ENCODE measurements at regions not wholly inside any gene's neighbourhood (a gene's known extent, or its start where the extent isn't known, plus 50 kb on each side); places are given as distances from the start of the nearest gene placed in this dataset.

DNA sequence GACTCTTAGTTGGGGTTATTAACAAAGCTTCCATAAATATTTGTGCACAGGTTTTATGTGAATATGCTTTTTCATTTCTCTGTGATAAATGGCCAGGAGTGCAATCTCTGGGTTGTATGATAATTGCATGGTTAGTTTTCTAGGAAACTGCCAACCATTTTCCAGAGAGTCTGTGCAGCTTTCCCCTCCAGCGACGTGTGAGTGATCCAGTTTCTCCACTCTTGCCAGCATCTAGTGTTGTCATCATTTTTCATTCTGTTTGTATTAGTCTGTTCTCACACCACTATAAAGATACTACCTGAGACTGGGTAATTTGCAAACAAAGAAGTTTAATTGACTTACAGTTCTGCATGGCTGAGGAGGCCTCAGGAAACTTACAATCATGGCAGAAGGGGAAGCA is 319.6 kb upstream of the SHH start:
- DNase-seq (ENCODE audit: low spot score) = no peak

GRCh38 chr7:156129522-156129921 is 317.3 kb upstream of the SHH start:
- TF ChIP-seq, protein P1, sequence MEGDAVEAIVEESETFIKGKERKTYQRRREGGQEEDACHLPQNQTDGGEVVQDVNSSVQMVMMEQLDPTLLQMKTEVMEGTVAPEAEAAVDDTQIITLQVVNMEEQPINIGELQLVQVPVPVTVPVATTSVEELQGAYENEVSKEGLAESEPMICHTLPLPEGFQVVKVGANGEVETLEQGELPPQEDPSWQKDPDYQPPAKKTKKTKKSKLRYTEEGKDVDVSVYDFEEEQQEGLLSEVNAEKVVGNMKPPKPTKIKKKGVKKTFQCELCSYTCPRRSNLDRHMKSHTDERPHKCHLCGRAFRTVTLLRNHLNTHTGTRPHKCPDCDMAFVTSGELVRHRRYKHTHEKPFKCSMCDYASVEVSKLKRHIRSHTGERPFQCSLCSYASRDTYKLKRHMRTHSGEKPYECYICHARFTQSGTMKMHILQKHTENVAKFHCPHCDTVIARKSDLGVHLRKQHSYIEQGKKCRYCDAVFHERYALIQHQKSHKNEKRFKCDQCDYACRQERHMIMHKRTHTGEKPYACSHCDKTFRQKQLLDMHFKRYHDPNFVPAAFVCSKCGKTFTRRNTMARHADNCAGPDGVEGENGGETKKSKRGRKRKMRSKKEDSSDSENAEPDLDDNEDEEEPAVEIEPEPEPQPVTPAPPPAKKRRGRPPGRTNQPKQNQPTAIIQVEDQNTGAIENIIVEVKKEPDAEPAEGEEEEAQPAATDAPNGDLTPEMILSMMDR (IDR thresholded peaks at IDR 0.05) = no peak
- Histone ChIP-seq H3K4me3 (no peak overlapping the region), H3K27ac (no peak overlapping the region)
- DNase-seq (ENCODE audit: low spot score) = no peak

More for the DNA sequence above, 319.6 kb upstream of the SHH start:
- H3K27ac ChIP-seq = no peak overlapping the region
- TF ChIP-seq, protein P1 (IDR thresholded peaks at IDR 0.05) = no peak
- H3K4me3 ChIP-seq = no peak overlapping the region

DNA sequence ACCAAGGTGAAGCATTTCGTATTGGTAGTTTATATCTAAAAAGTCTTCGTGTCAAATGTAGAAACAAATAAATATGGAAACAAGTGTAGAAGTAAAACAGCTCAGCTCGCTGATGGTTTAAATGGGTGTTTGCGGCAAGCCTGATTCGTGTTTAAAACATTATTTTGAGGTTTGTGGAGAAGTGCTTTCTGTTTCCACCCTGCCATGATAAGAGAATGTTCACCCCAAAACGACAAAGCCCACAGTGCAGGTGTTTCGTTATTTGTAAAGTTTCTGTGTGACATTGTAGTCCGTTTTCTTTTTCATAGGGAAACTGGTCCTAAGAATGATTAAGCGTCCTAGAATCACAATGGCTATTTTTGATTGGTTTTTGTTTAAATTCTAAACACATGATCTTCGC is 316.2 kb upstream of the SHH start:
- Histone ChIP-seq H3K4me3 (no peak overlapping the region), H3K27ac (no peak overlapping the region)
- DNase-seq (ENCODE audit: low spot score) = no peak
- TF ChIP-seq, protein P1 (IDR thresholded peaks at IDR 0.05) = no peak

DNA sequence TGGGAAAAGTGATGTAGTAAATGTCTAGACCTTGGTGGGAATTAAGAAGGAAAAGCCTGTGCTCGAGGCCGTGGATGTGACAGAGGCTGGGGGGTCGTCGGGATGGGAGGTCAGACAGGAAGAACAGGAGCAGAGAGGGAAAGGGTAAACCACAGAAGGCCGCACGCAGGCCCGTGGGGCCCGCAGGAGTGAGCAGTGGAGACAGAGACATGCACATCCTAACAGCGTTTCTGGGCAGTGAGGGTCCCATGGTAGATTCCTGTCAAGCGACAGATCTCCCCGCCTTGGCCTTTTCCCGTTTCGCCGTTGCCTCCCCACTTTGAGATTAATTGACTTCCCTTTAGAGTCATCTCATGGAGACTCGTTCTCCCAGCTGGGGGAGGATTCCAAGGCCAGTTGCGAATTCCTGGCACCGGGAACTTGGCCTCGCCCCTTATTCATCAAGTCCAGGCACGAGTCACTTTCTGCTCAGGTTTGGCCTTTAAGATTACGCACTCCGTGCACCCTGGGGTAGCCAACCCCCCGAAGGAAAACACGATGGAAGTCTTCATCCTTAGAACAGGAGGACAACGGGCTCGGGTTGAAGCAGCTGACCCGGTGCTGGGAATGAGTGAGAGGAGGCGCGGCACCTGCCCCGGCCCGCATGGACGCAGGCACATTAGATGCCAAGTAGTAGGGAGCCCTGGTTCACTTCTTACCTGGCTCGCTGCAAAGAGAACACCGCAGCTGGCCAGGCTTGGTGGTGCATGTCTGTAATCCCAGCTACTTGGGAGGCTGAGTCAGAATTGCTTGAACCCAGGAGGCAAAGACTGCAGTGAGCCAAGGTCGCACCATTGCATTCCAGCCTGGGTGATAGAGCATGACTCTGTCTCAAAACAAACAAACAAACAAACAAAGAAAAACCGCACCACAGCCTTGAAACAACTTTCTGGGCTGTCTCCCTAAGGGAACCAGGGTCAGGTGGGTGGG is 315.2 kb upstream of the SHH start:
- DNase-seq (ENCODE audit: low spot score) = no peak
- no peak overlapping the region for H3K4me3 ChIP-seq
- TF ChIP-seq, protein P1 (IDR thresholded peaks at IDR 0.05) = no peak
- no peak overlapping the region for H3K27ac ChIP-seq

GRCh38 chr7:156125841-156126730 is 313.8 kb upstream of the SHH start:
- DNase-seq (ENCODE audit: low spot score) = no peak
- no peak overlapping the region for H3K4me3 ChIP-seq
- H3K27ac ChIP-seq = no peak overlapping the region
- TF ChIP-seq, protein P1 (IDR thresholded peaks at IDR 0.05) = no peak

DNA sequence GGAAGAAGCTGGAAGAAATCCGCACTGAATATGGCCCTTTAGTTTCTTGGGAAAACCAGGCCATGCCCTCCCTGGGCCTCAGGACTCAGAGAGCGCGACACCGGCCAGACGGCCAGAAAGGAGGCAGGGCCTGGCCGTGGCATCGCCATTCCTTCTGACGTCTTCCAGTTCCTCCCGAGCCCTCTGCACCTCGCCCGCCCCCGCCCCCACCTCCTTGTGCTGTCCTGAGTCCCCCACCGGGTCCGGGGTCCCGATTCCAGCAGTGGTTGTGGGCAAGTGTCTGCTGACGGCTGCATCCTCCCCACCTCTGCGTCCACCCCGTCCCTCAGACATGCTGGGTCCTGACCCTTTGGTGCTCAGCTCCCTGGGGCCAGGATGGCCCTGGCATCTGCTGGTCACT is 312.1 kb upstream of the SHH start:
- no peak overlapping the region for H3K27ac ChIP-seq
- no peak for DNase-seq (ENCODE audit: low spot score)
- no peak overlapping the region for H3K4me3 ChIP-seq
- TF ChIP-seq, protein P1 (IDR thresholded peaks at IDR 0.05) = no peak

Measured in coronary artery (tissue), 2 donors.